ENCODE measurements at regions not wholly inside any gene's neighbourhood (a gene's known extent, or its start where the extent isn't known, plus 50 kb on each side); places are given as distances from the start of the nearest gene placed in this dataset.

DNA sequence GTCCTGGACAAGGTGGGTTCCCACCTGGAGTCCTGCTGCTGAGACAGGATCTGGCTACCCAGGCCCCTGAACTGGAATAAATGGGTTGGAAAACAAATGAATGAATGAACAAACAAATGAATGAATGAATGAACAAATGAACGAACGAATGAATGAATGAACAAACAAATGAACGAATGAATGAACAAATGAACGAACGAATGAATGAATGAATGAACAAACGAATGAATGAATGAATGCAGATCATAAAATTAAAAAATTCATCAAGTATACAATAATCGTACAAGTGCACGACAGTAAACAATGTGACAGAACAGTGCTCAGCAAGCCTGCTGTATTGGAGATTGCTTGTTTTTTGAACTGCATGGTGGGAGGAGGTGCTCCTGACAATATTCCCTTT is 2097.1 kb downstream of the MAT2B start:
- Histone ChIP-seq H3K27ac (no peak overlapping the region), H3K4me3 (no peak overlapping the region), H3K4me1 (no peaks in the 10 kb centered on the region), H3K36me3 (no peaks in the 10 kb centered on the region), H3K27me3 (no peaks in the 10 kb centered on the region), H3K9me3 (no peaks in the 10 kb centered on the region)
- no peak for DNase-seq
- WGBS, 2 donors (ENCODE audit: low coverage in 1 of 2), result 65 to 68% methylated on average over 8 of the region's 8 CpGs
- TF ChIP-seq POLR2A (IDR thresholded peaks at IDR 0.05) (no peak), EP300 (IDR thresholded peaks at IDR 0.05; ENCODE audit: low read depth) (no peak), POLR2AphosphoS5 (IDR thresholded peaks at IDR 0.05) (no peak)
- TF ChIP-seq, protein P1, sequence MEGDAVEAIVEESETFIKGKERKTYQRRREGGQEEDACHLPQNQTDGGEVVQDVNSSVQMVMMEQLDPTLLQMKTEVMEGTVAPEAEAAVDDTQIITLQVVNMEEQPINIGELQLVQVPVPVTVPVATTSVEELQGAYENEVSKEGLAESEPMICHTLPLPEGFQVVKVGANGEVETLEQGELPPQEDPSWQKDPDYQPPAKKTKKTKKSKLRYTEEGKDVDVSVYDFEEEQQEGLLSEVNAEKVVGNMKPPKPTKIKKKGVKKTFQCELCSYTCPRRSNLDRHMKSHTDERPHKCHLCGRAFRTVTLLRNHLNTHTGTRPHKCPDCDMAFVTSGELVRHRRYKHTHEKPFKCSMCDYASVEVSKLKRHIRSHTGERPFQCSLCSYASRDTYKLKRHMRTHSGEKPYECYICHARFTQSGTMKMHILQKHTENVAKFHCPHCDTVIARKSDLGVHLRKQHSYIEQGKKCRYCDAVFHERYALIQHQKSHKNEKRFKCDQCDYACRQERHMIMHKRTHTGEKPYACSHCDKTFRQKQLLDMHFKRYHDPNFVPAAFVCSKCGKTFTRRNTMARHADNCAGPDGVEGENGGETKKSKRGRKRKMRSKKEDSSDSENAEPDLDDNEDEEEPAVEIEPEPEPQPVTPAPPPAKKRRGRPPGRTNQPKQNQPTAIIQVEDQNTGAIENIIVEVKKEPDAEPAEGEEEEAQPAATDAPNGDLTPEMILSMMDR (IDR thresholded peaks at IDR 0.05), result no peak
- intact Hi-C loops (cut with DNase I; ENCODE audit: low total_unique reads) (no loop called here), in situ Hi-C loops (cut with MboI; ENCODE audit: low pct_ligation_motif_present in 1 of 4, low pct_unique_long_range_greater_than_20kb in 1 of 4, low sequenced_read_pairs in 3 of 4) (no loop called here)

DNA sequence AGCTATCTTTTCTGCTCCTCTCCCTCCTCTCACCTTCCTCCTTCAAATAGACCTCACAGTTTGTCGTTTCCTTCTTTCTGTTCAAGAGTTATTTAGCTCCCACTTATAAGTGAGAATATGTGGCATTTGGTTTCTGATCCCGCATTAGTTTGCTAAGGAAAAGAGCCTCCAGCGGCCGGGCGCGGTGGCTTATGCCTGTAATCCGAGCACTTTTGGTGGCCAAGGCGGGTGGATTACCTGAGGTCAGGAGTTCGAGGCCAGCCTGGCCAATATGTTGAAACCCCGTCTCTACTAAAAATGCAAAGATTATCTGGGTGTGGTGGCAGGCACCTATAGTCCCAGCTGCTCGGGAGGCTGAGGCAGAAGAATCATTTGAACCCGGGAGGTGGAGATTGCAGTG is 2101.6 kb downstream of the MAT2B start:
- H3K27ac ChIP-seq, result no peak overlapping the region
- in situ Hi-C loops (cut with MboI; ENCODE audit: low pct_ligation_motif_present in 1 of 4, low pct_unique_long_range_greater_than_20kb in 1 of 4, low sequenced_read_pairs in 3 of 4), result no loop called here
- H3K4me3 ChIP-seq, result no peak overlapping the region
- TF ChIP-seq POLR2A (IDR thresholded peaks at IDR 0.05) (no peak), POLR2AphosphoS5 (IDR thresholded peaks at IDR 0.05) (no peak), EP300 (IDR thresholded peaks at IDR 0.05; ENCODE audit: low read depth) (no peak)
- TF ChIP-seq, protein P1 (IDR thresholded peaks at IDR 0.05), result no peak
- no peaks in the 10 kb centered on the region for H3K27me3 ChIP-seq
- WGBS, 2 donors (ENCODE audit: low coverage in 1 of 2), result 84 to 85% methylated on average over 5 to 12 of the region's 12 CpGs
- no peaks in the 10 kb centered on the region for H3K4me1 ChIP-seq
- intact Hi-C loops (cut with DNase I; ENCODE audit: low total_unique reads), result no loop called here
- DNase-seq, result no peak
- no peaks in the 10 kb centered on the region for H3K36me3 ChIP-seq
- no peaks in the 10 kb centered on the region for H3K9me3 ChIP-seq

DNA sequence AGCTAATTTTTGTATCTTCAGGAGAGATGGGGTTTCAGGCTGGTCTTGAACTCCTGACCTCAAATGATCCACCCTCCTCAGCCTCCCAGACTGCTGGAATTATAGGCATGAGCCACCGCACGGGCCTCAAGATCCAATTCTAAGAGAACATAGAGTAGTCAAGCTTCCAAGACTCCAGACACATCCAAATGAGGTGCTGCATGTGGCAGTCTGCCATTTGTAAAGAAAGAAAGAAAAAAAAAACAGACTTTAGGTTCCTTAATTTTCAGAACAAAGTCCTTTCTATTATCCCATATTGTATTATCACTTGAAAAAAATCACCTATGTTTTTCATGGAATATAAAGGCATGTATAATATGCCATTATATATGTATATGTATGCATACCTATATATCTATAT is 2104.5 kb downstream of the MAT2B start:
- no peaks in the 10 kb centered on the region for H3K4me1 ChIP-seq
- intact Hi-C loops (cut with DNase I; ENCODE audit: low total_unique reads) (no loop called here), in situ Hi-C loops (cut with MboI; ENCODE audit: low pct_ligation_motif_present in 1 of 4, low pct_unique_long_range_greater_than_20kb in 1 of 4, low sequenced_read_pairs in 3 of 4) (no loop called here)
- H3K4me3 ChIP-seq, result no peak overlapping the region
- no peaks in the 10 kb centered on the region for H3K9me3 ChIP-seq
- 80 to 89% methylated on average over 1 to 2 of the region's 2 CpGs for WGBS, 2 donors (ENCODE audit: low coverage in 1 of 2)
- no peaks in the 10 kb centered on the region for H3K27me3 ChIP-seq
- no peak overlapping the region for H3K27ac ChIP-seq
- DNase-seq, result no peak
- H3K36me3 ChIP-seq, result no peaks in the 10 kb centered on the region
- TF ChIP-seq POLR2A (IDR thresholded peaks at IDR 0.05) (no peak), POLR2AphosphoS5 (IDR thresholded peaks at IDR 0.05) (no peak), EP300 (IDR thresholded peaks at IDR 0.05; ENCODE audit: low read depth) (no peak)
- TF ChIP-seq, protein P1 (IDR thresholded peaks at IDR 0.05), result no peak

DNA sequence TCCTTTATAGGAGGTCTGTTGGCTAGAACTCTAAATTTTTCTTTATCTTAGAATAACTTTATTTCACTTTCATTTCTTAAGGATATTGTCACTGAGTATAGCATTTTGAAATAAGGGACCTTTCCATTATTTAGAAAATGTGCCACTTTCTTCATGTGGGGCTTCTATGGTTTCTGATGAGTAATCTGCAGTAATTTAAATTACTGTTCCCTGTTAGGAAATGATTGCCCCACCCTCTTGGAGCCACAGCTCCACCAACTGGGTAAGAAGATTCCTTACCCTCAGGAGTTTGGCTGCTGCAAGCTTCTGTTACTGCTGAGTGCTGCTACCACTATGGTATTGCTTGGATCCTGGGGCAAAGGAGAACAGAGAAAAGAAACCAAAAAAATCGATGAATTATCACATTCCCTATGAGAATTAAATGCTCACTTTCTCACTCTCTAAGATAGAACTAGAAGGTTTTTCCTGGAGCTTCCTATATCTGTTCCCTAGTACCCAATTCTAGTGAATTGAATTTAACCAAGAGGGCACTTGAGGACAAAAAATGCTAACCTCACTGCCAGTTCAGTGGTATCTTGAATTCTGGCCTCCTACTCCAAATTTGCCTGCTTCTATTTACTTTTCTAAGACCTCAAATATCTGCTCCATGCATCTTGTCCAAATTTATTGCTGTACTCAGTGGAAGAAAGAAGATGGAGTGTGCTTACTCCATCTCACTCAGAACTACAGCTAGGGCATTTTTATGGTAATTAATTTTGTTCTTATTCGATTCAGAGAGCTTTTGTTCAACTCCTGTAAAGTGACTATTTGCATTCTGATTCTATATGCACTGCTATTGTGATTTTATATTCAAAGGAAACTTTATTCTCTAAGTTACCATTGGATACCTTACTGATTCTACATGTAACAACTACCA is 2111.3 kb downstream of the MAT2B start:
- Histone ChIP-seq H3K4me1 (no peaks in the 10 kb centered on the region), H3K27ac (no peak overlapping the region), H3K9me3 (no peaks in the 10 kb centered on the region), H3K27me3 (no peaks in the 10 kb centered on the region), H3K4me3 (no peak overlapping the region), H3K36me3 (no peaks in the 10 kb centered on the region)
- 42% methylated on average over 1 to 2 of the region's 2 CpGs for WGBS, 2 donors (ENCODE audit: low coverage in 1 of 2)
- TF ChIP-seq POLR2A (IDR thresholded peaks at IDR 0.05) (no peak), EP300 (IDR thresholded peaks at IDR 0.05; ENCODE audit: low read depth) (no peak), POLR2AphosphoS5 (IDR thresholded peaks at IDR 0.05) (no peak)
- TF ChIP-seq, protein P1 (IDR thresholded peaks at IDR 0.05), result no peak
- in situ Hi-C loops (cut with MboI; ENCODE audit: low pct_ligation_motif_present in 1 of 4, low pct_unique_long_range_greater_than_20kb in 1 of 4, low sequenced_read_pairs in 3 of 4) (no loop called here), intact Hi-C loops (cut with DNase I; ENCODE audit: low total_unique reads) (no loop called here)
- no peak for DNase-seq

Data from transverse colon (tissue), 4 donors.